HPDE6-E6E7 (cell line): ENCODE measurements at regions not wholly inside any gene's neighbourhood (a gene's known extent, or its start where the extent isn't known, plus 50 kb on each side); places are given as distances from the start of the nearest gene placed in this dataset.
"Not testable (repeated sequence)": the region's sequence is repeated elsewhere in the genome, so short reads cannot be mapped to it uniquely, and the experiment has no call there.

Experiments
- DNase-seq: peaks from one replicate; pipeline ENCODE4 v3.0.0; 2011; ENCODE audit warnings: missing footprints; ENCODE audit errors: extremely low spot score

DNA sequence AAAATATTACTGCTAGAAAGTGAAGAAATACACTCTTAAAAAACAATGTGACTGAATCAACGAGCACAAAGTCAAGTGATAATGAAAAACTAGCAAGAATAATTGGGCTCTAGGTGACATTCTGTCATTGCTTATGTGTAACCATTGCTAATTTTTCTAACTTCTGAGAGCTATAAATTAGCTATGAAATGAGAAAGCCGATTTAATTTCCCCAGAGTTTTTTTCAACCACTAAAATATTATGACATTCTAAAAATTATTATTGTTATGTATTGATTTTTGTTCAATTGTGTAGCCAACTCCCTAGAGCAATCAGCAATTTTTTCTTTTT lies 458.6 kb upstream of the ATXN8OS start:
- DNase-seq = no peak

DNA sequence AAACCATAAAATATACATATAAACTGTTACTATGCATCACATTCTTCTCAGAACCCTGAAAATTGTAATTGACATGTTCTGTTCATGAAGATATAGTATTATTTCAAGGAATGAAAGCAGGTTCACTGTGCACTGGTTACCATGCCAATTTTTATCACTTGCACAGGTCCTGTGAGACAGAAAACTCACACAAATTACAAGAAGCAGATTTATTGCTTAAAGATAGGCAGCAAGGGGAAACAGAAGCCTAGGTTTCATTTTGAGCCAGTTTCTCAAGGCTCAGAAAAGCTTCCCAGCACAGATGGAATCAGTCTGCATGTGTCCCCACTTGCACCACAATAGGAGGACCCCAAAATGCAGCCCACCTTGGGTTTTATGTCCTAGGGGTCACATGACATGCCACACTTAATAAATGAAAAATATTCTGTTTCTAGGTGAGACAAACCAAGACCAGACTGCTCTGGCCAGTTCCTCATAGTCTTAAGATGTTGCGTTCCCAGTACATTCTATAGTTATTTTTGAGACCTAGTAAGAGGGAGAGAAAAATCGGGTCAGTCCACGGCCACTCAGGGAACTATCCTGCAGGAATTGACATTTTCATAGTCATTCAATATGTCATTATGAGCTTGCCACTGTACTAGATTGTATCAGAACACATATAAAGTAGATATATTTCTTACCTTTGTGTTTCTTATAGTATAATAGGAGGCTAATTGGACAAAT lies 459.1 kb upstream of the ATXN8OS start:
- DNase-seq = no peak

GRCh38 chr13:69644447-69644846 lies 463.2 kb upstream of the ATXN8OS start:
- no peak for DNase-seq

GRCh38 chr13:69641773-69642172 lies 465.9 kb upstream of the ATXN8OS start:
- no peak for DNase-seq

DNA sequence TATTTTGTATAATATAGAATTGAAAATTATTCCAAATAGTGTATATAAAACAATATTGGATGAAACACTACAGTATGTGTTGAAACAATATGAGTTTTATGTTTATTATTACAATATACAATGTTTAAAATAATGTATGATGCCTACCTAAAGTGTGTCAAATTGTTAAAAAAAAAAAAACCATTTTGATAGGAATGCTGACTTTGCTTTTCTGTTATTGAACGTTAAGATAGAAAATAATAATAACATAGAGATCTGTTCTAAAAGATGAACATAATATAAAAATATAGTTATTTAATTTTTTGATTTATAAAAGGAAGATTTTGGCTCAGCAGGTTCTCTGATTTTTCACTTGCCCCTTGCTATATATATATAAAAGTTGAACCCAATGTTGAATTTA lies 474.6 kb upstream of the ATXN8OS start:
- no peak for DNase-seq

DNA sequence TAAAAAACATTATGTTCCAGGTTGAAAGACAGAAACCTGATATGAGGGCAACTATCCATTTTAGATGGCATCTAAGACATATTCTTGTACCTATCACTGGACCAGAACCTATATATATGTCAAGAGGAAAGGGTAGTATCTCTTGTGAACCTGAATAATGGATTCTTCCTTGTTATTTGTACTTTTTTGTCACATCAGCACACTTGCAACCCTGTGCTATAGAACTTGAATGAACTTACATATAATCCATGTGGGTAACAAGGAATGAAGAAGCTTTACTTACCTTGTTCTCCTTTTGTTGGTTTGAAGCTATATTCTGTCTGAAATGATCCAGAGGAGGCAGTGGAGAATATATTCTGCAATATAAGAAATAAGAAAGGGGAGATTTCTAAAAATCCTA lies 483.7 kb upstream of the ATXN8OS start:
- DNase-seq = no peak

DNA sequence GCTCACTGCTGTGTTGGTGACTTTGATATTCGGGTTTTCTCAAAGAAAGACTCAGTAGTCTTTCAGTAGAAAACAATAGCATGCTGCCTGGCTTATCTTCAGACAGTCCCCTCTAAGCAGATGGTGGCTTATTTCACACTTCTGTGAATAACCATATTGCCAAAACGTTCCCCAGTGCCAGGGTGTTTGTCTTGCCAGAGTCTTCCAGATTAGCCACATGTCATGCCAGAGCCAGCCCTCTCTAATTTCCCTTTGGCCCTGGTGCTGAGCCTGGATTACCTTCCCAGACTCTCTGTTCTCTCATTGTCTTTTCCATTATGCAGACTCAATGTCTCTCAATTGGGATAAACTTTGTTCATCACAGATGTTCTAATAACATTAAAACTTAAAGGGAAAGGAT lies 488.0 kb upstream of the ATXN8OS start:
- DNase-seq = no peak

GRCh38 chr13:69618838-69619237 lies 488.8 kb upstream of the ATXN8OS start:
- no peak for DNase-seq

GRCh38 chr13:69618393-69618792 lies 489.2 kb upstream of the ATXN8OS start:
- DNase-seq = no peak

DNA sequence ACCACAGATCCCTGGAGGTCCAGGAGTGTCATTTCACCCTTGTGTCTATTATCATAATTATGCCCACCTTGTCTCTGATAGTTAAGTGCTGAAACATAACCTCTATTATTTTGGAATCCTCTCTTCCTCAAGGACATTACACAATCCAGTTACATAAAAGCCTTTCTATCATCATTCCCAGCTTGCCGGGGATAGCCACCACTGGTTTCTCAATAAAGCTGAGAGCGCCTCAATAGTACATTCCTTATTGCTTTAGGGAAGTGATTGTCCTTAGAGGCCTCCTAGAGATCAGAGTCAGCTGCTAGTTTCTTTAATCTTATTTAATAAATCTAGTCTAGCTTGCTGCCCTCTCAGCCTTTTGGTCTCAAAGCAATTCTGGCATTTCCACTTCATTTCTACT lies 490.0 kb upstream of the ATXN8OS start:
- DNase-seq = no peak

- DNase-seq = no peak
These were observed 491.2 kb upstream of the ATXN8OS start for GRCh38 chr13:69616396-69616795.

DNA sequence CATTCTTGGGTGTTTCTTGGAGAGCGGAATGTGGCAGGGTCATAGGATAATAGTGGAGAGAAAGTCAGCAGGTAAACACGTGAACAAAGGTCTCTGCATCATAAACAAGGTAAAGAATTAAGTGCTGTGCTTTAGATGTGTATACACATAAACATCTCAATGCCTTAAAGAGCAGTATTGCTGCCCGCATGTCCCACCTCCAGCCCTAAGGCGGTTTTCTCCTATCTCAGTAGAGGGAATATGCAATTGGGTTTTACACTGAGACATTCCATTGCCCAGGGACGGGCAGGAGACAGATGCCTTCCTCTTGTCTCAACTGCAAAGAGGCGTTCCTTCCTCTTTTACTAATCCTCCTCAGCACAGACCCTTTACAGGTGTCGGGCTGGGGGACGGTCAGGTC lies 492.6 kb upstream of the ATXN8OS start:
- not testable (repeated sequence) for DNase-seq

GRCh38 chr13:69604698-69605097 lies 502.9 kb upstream of the ATXN8OS start:
- no peak for DNase-seq

DNA sequence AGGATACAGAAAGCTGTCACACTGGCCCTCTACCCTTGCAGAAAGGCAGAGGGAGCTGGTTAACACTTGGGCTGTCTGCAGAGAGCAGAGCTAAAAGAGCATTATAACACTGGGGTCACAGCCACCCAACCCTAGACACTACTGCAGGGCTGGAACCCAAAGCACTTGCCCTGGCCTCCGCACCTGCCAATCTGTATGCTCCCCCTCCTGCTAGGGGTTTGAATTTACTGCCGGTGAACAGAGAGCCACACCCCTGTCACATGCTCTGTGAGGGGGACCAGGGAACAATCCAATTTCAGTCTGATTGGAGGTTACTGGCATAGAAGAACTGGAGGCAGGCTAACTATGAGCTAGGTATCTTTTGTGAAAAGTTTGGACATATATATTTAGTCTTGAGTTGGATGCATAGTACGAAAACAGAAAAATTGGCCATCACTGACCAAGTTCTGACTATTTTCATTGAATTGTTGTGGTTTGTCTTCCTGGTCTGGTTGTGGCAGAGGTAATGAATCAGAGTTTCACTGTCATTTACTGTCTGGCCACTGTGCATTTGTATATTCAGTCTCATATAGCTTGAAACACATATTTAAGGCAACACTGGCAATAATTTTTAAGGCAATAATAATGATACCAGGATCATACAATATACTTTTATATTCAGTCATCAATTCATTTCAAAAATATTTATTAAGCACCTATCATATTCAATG lies 504.3 kb upstream of the ATXN8OS start:
- DNase-seq = no peak

DNA sequence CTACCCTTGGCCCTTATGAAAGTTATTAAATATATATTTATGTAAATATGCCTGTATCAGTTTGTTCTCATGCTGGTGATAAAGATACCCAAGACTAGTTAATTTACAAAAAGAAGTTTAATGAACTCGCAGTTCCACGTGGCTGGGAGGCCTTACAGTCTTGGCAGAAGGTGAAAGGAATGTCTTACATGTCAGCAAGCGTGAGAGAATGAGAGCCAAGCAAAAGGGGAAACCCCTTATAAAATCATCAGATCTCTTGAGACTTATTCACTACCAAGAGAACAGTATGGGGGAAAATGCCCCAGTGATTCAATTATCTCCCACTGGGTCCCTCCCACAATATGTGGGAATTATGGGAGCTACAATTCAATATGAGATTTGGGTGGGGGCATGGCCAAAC lies 506.0 kb upstream of the ATXN8OS start:
- DNase-seq = no peak

- no peak for DNase-seq
These were observed 506.8 kb upstream of the ATXN8OS start for GRCh38 chr13:69600811-69601210.

GRCh38 chr13:69597088-69597487 lies 510.5 kb upstream of the ATXN8OS start:
- no peak for DNase-seq

DNA sequence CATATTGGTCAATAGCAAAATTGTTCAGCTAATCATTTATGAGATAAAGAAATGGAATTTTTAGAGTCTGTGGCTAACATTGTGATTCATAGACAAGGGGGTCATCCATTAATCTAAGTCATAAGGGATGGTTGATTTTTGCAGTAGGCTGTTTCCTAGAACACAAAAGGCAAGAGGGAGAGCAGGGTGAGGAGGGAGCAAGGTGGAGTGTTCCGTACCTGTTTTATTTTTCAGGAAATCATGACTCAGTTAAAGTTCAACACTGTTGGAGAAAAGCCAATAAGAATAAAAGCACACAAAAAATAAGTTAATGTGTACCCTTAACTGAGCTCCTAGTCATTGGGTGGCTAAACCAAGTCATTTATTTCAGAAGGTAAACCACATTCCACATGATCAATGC lies 512.4 kb upstream of the ATXN8OS start:
- no peak for DNase-seq

DNA sequence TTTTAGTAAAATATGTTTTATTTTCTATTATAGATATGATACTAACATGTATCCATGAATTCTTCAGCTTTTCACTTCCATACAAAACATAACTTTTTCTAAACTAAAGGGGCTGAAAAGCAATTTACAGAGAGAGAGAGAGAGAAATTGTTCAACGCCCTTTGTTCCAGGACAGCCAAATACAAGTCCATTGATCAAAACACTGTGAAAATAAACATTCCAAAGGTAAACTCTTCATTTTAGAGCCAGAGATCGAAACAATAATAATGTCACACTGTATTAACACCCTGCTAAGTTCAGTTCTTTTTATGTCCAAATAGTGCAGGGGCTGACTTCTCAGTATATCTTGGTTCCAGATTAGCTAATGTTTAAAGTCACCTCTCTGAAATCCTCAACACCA lies 516.2 kb upstream of the ATXN8OS start:
- DNase-seq = no peak

- DNase-seq = no peak
These were observed 517.9 kb upstream of the ATXN8OS start for GRCh38 chr13:69589531-69590235.

DNA sequence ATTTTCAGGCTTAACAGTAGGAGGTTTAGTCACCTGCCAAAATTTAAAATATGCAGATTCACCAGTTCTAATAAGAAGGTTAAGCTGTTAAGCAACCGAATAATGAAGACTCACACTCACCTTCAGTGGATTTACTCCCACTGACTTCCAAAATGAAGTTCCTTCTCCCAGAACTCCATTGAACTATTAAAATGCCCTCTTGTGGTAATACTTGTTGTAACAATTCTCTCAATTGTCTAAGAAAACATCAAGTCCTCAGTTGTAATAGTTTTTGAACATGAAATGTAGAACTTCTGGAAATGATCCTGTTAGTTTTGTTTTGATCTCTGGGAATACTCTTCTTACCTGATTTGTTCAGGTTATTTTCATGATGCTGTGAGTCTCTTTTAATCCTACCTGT lies 522.0 kb upstream of the ATXN8OS start:
- no peak for DNase-seq

GRCh38 chr13:69580255-69580654 lies 527.4 kb upstream of the ATXN8OS start:
- DNase-seq = peak; percentile 49

DNA sequence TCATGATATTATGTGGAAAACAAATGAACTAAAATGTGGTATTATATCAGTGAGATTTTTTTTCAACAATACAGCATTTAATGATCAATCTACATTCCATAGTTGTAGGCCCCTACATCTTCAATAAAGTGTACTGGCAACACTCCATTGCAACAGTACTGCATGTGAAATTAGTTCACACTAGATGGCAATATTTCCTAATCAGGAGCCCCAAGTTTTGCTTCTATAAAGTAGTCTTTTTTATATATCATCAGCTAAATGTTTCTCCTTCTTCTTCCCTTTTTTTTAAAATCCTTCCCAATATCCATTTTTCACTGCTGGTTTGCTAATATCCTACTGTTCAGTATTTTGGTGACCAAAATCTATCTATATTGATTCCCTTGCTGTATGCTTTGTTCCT lies 528.3 kb upstream of the ATXN8OS start:
- no peak for DNase-seq
